ENCODE measurements at regions not wholly inside any gene's neighbourhood (a gene's known extent, or its start where the extent isn't known, plus 50 kb on each side); places are given as distances from the start of the nearest gene placed in this dataset.

DNA sequence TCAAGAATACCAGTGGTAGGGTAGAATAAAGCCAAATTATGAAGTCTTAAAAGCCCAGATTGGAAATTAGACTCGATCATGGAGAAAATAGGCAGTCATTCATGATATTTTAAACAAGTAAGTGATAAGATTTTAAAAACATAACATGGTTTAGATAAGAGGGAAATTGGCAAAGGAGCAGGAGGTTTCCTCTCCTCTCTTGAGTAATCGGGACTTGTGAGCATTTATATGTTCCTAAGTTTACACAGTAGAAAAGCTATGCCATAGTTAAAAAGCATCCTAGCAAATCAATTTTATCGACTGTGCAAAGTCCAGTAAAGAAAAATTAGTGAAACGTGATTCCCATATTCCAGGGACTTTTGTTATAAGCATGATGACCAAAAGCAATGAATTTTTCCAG lies 313.2 kb downstream of the AHR start:
- no peak for DNase-seq

DNA sequence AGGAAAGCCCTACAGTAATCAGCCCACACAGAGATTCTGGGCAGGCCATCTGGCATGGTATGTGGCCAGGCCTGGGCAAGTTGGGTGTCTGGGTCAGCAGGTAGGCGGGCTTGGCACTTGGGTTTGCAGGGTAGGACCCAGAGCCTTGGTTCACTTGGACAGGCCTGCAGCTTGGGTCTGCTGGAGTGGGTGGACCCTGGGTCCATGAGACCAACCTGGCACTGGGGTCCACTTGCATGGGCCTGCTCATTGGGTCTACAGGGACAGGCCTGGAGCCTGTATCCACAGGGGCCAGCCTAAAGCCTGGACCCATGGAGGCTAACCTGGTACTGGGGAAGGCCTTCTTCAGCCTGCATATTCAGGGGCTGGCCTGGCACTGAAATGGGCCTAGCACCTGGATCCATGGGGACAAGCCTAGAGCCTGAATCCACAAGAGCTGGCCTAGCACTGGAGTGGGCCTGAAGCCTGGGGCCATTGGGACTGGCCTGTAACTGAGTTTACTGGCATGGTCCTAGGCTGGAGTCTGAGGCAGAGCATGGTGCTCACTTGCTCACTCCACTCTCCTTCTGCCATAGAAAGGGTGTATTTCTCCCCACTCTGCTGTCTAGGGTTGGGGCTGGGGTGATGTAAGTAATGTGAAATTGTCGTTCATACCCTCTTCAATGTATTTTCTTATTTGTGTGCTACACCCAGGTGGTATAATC lies 315.0 kb downstream of the AHR start:
- no peak for DNase-seq

DNA sequence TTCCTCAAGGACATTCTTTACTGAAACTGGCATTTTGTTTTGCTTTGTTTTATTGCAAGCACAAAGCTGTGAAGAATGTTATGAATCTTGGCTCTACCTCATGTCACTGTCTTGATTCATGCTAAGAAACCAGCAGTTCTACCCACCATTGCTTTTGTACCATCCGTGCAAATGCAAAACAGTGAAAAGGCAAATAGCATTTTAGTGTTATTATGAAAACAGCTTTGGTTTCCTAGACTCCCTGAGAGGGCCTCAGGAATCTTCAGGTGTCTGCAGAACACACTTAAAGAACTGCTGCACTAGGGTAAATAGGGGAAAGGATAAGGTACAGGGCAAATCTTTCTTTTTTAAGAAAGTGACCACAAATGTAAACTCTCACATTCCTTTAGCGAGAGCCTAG lies 318.9 kb downstream of the AHR start:
- no peak for DNase-seq

DNA sequence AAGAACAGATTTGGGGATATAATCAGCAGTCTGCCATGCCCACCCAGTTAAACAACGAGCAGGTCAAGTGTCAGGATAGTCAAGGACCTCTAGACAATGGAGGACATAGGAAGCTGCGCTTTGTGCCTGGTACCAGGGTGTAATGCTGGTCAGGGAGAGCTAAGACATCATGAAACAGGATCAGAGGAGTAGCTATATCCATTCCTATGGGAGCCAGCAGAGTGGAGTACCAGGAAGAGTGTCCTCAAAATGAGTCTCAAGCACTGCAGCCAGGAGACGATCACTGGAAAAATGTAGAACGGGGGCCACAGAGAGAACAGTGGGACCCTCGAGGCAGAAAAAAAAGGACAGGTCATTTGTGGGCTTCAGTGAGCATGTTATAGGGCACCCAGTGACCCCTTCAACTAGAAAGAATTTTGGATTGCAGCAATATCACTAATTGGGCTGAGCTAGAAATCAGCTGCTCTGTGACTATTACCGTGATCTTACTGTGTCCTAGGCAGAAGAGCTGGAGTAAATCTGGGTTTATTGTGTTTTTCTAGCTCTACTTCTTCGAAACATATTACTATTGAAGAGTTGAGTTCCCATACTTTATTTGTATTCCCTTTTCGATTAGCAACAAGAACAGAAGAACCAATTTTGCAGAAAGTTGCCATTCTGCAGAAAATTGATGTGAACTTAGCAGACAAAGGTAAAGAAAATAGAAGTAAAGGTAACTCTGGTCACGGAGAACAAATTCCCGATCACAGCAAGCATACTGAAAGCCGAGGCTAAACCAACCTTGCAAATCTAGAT lies 319.6 kb downstream of the AHR start:
- DNase-seq = no peak

DNA sequence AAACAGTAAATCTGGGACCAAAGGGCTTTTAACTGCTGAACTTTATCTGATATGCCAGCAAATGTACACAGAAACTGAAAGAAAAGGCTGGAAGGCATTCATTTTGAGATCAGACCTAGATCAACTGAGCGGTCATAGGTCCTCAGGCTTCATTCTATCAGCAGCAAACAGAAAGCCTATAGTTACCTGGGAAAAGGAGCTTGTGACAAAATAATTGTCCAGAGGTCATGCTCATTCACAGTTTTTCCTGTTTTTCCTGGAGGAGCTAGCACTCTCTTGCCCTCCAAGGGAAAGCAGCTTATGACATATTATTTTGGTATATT lies 320.2 kb downstream of the AHR start:
- no peak for DNase-seq

DNA sequence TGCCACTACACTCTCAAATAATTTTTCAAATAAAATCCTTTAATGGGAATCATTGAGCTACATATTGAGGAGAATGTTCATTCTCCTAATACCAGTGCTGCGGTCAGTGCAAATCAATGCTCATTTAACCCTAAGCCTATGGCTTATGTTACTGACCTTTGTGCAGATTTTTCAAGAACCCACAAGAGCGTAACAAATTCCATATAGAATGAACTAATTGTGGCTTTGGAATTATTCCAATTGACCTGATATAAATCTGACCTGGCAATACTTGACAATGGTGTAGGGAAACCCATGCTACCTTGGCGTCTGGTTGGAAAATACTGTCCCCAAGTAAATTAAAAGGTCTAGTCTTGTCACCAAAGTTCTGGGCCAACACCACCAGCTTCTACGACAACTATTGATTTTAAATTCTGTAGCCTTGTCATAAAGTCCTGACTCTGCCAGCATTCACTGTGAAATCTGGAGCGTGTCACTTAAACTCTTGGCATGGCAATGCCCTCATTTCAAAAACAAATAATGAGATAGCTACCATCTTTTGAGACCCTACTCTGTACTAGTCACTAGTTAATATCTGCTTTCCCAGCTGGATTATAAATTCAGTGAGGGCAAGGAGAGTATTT lies 320.9 kb downstream of the AHR start:
- DNase-seq = no peak

DNA sequence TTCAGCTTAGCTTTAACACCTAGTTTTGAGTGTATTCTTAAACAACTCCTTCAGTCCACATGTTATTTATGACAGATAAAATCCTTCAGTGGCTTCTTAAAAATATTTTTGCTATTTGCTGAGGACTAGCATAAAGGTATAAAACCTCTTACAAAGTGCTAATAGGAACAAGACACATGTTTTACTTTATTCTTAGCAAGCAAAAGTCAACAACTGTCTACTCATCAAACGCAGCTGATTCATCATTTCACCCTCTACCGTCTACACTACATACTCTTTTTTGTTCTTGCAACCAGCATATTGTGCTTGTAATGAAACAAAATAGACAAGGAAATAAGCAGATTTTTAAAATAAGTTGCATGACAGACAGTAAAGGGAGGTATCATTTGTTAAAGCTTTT lies 319.7 kb downstream of the SNX13 start:
- no peak for DNase-seq

DNA sequence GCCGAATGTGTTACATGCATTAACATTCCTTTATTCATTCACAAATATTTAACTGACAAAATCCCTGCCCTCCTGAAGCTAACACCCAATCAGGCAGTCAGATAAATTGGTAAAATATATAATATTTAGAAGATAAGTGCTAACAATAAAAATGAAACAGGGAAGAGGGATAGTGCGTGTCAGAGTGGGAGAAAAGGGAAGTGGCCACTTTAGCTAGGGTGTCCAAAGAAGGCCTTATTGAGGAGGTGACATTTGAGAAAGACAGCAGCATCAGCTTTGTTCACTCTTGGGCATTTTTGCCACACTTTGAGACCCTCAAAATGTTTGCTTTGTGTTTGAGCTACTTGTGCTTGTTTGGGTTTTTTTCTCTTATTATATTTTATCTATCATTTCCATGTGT lies 317.8 kb downstream of the SNX13 start:
- peak; percentile 64 for DNase-seq

DNA sequence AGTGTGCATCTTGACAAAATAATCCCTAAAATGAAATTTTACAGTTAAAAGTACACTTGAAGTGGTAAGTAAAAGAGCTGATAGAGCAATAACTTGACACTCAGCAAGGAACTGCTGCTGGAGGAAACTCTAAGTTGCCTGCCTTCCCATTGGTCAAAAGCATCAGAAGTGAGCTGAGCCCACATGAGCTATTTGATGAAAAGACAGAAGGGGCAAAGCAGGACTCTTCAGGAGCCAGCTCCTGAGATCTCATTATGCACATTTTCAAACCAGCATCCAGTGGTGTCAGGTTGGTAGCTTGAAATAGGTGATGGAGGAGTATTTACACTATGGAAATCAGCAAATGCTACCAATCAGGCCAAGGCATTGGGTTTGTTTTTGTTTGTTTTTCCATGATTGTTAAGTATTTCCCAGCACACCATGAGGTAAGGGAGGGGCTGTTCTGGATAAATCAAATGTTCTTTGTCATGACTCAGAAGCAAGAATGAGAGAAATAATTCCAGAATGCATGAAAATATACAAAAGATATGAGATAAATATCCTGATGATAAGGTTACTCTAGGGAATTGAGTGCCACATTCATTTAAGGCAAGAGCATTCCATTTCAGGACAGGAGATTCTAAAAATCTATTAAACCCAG lies 316.6 kb downstream of the SNX13 start:
- no peak for DNase-seq

DNA sequence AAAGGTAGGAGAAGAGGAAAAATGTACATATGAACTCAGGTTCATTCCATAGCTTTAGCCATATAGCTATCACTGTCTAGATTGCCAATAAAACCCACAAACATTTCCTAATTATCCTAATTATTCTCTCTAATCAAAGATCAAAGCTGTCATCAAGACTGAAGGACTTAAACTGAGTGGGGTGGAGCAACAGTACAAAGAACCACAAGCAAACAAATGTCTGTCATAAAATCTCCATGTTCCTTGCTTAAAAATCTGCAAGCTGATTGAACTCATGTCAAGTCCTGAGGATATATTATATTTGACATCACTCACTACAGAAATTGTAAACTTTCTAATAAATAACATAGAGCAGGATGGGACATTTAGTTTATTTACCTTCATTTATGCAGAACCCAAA lies 315.9 kb downstream of the SNX13 start:
- DNase-seq = no peak

DNA sequence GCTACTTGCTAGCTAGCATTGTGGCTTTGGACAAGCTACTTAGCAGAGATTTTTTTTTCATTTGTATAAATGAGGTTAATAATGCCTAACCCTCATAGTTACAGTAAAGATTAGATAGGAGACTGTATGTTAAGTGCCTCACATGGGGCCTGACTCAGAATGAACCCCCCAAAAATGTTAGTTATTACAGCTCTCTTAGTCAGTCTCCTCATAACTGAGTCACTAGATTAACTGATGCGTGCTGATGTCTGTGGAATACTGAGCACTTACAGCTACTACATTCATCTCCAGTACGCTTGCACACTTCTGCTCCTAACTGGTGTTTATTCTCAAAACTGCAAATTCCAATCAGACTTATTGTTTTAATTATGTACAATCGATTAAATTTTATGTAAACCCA lies 315.3 kb downstream of the SNX13 start:
- no peak for DNase-seq

DNA sequence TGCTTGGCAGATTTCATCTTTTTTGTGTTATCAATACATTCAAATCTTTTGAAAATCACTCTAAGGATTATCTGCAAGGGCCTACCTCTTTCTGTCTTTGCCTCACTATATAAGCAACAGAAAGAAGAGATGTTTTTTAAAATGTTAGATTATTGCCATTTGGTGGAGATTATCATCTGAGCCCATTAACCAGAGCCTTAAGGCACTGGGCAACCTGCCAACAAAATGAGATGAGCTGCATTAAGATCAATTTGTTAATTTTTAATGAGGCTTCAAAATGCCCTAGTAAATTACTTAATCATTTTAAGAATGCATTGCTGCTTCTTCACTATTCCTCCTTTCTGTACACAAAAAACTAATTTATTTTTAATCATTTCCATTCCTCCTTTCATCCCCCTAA lies 314.1 kb downstream of the SNX13 start:
- DNase-seq = no peak

DNA sequence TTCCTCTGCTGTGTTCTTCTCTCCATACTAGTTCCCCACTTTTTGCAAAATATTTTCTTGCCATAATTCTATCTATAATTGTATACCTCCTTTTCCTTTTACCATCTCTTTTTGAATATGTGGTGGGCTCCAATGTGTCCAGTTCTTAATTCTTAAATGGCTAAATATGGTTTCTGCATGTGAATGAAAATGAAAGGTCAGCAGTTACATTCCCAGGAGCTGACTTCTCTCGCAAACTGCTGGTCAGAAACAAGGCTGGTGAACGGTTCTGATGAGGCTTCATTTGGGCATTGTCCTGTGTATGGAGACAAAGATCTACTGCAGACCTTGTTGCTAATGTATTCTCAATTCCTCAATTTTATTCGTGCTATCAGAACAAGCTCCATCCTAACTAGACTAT lies 309.2 kb downstream of the SNX13 start:
- DNase-seq = no peak

DNA sequence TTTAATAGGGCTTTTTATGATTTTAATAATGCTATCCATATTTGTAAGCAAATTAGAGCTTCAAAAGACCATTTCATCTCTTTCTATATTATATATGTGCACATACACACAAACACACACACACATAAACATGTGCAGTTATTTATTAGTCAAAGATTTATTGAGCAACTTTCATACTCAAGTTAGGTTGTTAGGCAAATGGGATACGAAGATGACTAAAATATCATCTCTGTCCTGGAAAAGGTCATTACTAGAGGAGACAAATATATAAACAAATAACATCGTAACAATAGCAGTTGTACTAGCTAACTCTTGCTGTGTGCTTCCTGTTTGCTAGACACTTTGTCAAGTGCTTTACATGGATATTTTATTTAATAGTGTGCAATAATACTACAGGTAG lies 307.9 kb downstream of the SNX13 start:
- DNase-seq = no peak

DNA sequence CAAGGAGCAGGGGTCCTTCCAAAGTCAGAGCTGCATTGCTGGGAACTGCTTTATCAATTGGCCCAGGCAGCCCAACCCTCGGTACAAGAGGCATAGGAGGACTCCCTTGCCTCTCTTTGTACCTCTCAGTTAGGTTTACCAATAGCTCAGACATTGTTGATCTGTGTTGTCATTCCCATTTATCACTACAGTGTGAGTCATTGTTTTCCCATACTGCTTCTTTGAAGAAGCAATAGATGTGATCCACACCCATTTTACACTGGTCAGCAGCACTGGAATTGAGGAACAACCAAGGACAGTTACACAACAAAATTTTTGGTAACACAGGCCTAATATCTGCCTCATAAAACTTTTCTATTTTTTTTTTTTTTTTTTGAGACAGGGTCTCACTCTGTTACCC lies 307.2 kb downstream of the SNX13 start:
- DNase-seq = peak; percentile 22

DNA sequence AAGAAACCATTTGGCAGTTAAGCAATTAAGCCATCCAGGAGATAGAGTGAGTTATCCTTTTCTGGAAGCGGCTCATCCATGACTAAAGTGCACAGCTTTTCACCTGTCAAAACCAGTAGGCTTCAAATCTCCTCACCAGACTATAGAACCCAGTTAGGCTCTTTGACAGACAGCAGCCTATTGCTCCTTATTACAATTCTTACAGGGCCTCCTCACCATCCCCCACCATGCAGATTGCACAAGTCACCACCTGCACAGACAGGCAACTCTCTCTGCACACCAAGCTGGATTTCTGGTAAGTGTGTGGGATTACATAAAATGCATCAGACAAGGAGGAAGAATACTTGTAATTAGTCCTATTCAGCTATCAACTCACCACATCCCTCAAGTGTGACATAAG lies 301.6 kb downstream of the SNX13 start:
- peak; percentile 81 for DNase-seq

DNA sequence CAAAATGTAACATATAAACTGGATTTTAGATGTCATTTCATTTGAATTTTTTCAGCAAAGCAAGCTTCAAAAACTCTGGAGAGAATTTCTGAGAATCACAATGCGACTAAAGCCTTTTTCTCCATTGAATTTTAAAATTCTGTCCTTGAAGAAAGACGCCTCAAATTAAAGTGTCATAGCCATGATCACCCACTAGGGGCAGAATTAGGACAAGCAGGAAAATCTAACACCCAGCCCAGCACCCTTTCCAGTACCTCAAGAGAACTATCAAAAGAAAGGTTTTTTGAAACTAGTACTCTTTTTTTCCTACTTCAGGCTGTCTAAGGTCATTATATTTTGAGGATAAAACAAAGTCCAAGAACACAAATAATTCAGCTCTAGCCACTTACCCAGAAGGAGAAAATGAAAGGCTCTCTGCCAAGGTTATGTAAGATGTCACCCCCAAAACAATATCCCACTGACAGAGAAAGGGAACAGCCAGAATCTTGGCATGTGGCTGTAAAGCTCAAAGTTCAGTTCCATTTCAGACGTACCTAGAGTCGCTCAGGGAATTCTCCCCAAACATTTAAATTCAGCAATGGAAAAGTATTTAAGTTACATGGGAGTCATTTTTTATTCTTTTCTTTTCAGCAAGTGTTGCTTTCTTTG lies 299.4 kb downstream of the SNX13 start:
- peak; percentile 20 for DNase-seq

DNA sequence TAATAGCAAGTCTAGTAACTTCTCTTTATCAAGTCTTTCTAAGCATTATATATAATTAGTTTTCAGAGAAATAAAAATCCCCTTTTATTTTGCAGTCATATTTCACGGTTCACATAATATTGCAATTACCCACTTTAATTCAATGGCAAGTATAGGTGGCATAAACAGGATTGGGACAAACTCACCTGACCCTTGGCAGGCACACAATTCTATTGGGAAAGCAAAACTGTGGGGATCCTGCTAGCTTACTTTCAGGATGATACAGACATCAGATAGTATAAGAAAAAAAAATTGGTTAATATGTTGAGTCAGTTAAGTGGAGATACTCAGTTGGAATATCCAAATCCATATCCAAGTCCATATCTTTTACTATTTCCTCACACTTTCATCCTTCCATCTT lies 294.8 kb downstream of the SNX13 start:
- DNase-seq = no peak

DNA sequence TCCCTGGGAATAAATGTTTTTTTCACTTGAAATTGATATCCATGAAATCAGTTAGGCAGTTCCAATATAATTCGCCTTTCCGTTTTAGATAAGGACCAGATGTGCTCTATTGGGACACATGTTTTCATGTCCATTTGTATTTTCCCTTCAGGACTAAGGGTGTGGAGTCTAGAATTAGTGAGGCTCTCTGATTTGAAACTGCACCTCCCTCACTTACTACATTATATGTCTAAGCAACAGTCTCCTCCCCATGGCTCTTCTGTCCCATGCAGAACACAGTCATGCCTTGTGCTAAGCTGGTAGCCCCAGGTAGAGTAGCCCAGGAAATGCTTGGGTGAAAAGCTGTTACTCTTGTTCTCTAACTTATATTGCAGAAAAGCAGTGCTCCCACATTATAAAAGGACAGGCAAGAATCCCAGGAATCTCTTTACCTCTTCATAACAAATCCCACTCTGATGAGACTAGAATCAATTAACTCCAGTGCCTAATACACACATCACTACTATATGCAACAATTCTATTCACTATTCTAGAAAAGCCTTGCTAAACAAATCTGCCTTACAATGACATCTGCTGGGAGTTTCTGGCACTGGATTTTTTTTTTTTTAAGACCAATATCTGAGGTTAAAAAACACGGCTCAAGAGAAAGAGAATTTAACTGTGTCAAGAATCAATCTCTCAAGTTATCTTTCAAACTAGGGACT lies 293.9 kb downstream of the SNX13 start:
- DNase-seq = peak; percentile 33

DNA sequence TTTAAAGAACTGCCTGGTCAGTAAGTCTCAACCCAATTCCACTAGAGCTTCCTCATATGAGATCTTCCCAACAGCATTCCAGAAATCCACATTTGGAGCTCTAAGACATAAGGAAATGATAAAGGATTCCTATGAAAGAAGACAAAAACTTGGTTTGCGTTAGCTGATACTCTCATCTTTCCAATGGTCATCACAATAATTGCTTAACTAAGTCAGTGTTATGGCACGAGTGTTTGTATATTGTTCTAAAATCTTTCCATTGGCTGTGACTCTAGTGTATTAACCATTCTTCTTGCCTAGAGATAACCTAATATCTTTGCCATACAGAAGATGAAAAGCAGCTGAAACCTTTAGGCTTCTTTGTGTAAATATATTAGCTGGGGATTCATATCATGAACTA lies 289.0 kb downstream of the SNX13 start:
- DNase-seq = no peak

DNA sequence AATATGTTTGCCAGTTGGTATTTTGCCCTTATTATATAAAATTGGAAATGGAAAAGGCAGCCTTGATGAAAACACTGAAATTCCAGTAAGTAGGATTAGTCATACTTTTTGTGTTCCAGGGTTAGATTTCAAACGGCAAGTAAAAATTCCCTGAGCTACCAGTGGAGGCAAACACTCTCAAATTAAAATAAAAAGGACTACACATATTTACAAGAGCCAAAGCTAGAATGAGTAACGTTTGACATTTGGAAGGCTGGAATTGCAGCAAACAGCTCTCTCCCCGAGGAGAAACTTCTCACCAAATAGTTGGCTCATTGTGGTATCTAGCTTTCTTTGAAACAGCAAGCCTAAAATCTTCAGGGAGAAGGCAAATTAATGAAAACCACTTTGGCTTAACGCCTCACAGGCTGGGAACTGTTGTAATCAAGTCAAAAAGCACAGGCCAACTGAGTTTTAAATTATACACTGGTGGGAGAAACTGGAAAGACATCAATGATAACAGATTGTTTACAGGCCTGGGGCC lies 288.4 kb downstream of the SNX13 start:
- DNase-seq = no peak

DNA sequence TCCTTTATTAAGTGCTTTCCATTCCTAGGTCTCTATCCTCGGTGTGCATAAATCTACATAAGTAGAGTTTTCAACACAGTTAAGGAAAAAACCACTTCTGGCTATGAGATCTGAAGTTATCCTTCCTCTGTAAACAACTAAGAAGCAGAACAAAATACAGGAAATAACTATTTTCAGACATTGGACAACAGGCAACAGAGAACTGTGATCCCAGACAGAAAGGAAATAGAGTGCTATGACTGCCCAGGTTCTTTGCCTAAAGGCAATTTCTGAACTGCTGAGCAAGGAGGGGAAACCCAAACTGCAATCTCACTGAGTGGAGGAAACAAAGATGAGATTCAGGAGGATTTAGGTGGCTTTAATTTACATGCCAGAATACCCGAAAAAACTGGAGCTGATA lies 285.4 kb downstream of the SNX13 start:
- no peak for DNase-seq

DNA sequence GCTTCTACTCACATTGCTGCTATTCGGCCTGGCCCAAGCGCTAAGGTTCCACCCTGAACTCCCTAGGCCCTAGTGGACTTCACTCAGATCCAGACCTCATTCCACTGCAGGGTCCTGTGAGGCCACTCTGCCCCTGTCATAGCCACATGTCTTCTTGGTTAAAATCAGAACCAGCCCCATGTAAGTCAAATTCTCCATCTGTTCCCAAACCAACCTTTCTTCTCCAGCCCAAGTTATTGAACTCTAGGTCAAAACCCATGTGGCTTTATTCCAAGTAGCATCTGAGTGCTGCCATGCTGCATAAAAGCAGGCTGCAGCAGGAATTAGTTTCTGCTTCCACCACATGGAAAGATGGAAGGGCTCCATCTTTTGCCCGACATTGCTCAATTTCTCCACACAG lies 281.2 kb downstream of the SNX13 start:
- DNase-seq = no peak

Measured in MV-4-11 (cell line).